PC-9 (cell line): ENCODE measurements at regions not wholly inside any gene's neighbourhood (a gene's known extent, or its start where the extent isn't known, plus 50 kb on each side); places are given as distances from the start of the nearest gene placed in this dataset.

Experiments used
- EZH2 ChIP-seq: fragments of 200-600 bp; sonication (generic); IDR thresholded peaks from 2 replicates; pipeline ENCODE4 v1.8.0; 2017; ENCODE audit warnings: antibody characterized with exemption, low read depth
- TF ChIP-seq, protein P1 (sequence below): fragments of 200-600 bp; sonication (generic); conservative IDR thresholded peaks from 2 replicates; pipeline ENCODE4 v1.6.1; 2017; ENCODE audit warnings: mixed run types, antibody characterized with exemption, mild to moderate bottlenecking, moderate library complexity

DNA sequence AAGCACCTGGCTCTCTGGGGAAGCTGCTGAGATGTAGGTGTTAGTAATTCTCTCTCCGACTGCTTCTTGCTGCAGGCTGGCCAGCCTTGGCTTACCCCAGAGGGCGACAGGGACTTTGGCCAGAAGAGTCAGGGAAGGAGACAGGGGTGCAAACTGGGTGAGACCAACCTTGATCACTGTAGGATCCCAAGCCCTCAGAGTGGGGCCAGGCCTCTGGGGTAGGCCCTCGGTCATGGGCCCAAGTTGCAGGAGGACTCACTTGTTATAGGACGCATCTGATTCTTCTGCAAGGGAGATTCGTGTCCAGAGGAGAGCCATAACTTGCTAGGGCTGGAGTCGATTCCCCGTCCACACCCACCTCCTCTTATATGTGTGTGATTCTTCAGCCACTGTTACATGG, 111.7 kb upstream of the SIX3 start:
- TF ChIP-seq, protein P1, sequence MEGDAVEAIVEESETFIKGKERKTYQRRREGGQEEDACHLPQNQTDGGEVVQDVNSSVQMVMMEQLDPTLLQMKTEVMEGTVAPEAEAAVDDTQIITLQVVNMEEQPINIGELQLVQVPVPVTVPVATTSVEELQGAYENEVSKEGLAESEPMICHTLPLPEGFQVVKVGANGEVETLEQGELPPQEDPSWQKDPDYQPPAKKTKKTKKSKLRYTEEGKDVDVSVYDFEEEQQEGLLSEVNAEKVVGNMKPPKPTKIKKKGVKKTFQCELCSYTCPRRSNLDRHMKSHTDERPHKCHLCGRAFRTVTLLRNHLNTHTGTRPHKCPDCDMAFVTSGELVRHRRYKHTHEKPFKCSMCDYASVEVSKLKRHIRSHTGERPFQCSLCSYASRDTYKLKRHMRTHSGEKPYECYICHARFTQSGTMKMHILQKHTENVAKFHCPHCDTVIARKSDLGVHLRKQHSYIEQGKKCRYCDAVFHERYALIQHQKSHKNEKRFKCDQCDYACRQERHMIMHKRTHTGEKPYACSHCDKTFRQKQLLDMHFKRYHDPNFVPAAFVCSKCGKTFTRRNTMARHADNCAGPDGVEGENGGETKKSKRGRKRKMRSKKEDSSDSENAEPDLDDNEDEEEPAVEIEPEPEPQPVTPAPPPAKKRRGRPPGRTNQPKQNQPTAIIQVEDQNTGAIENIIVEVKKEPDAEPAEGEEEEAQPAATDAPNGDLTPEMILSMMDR = no peak
- no peak for TF ChIP-seq EZH2
